Ovary (tissue), 7 donors: ENCODE measurements at regions not wholly inside any gene's neighbourhood (a gene's known extent, or its start where the extent isn't known, plus 50 kb on each side); places are given as distances from the start of the nearest gene placed in this dataset.

Experiments
- DNase-seq, 5 donors: peaks; one replicate each; pipeline ENCODE4 v3.0.0-alpha.2; 2019 to 2020
- H3K27ac ChIP-seq, 2 donors: fragments of 200-600 bp; one replicate each; pipeline versions ENCODE4 v1.5.1 to v1.8.0; 2019 to 2022
- H3K27me3 ChIP-seq: fragments of 200-600 bp; one replicate; pipeline ENCODE4 v1.8.0; 2022
- H3K36me3 ChIP-seq: fragments of 200-600 bp; sonication (generic); one replicate; pipeline ENCODE4 v1.5.1; 2019
- H3K4me1 ChIP-seq: one replicate; pipeline ENCODE4 v1.8.1; 2013; ENCODE audit warnings: mild to moderate bottlenecking, moderate library complexity; ENCODE audit not compliant: insufficient read depth
- H3K4me3 ChIP-seq: fragments of 200-600 bp; sonication (generic); one replicate; pipeline ENCODE4 v1.5.1; 2017
- H3K9me3 ChIP-seq, 2 donors: fragments of 200-600 bp in 1 of 2; sonication (generic) in 1 of 2; one replicate each; pipeline versions ENCODE4 v1.5.1 to v1.8.1; 2013 to 2019; ENCODE audit warnings: mild to moderate bottlenecking in 1 of 2, moderate library complexity in 1 of 2
- CTCF ChIP-seq, 3 donors: fragments of 450-650 bp in 2 of 3; fragments of 200-600 bp in 1 of 3; IDR thresholded peaks; one replicate each; pipeline versions ENCODE4 v1.5.1 to v1.8.0; 2016 to 2022; ENCODE audit warnings: antibody characterized with exemption in 3 of 3, mild to moderate bottlenecking in 1 of 3
- EP300 ChIP-seq: sonication (generic); formaldehyde crosslinking; IDR thresholded peaks from one replicate; pipeline ENCODE4 v1.6.1; 2017; ENCODE audit warnings: antibody characterized with exemption
- POLR2A ChIP-seq: fragments of 450-650 bp; IDR thresholded peaks from one replicate; pipeline ENCODE4 v1.6.1; 2017; ENCODE audit warnings: antibody characterized with exemption, mild to moderate bottlenecking, moderate library complexity
- WGBS, 3 donors: extraction: QIAGEN DNeasy Blood & Tissue Kit in 1 of 3; methylation state at CpG; one replicate each; pipeline versions ENCODE4 v1.1.5 to v1.1.7; 2013 to 2017; 5-methylcytosine and 5-hydroxymethylcytosine counted together
- intact Hi-C, 4 donors: fragments of 100-400 bp; cut with DNase I; formaldehyde crosslinking; loops; one replicate each; pipeline versions ENCODE4 v1.11.0 to v1.15.1; 2022 to 2023
- donor health status: DM: no; HTN: no; CAD: no; lungs with moderate emphysema.
- donor health status: DM: no; HTN: no; CAD: no.
- donor health status: Bipolar disorder and iron deficiency.
- donor health status: DM: no; HTN: no; CAD: no.
- donor health status: DM: yes; HTN: yes; CAD: no.

- no peak overlapping the region for H3K4me3 ChIP-seq
- no peaks in the 10 kb centered on the region for H3K27me3 ChIP-seq
- no peaks in the 10 kb centered on the region for H3K9me3 ChIP-seq
- no peaks in the 10 kb centered on the region for H3K4me1 ChIP-seq
- no peak overlapping the region for H3K27ac ChIP-seq
- DNase-seq = no peak
- no peaks in the 10 kb centered on the region for H3K36me3 ChIP-seq
- intact Hi-C loops = no loop called here
- TF ChIP-seq CTCF (IDR thresholded peaks at IDR 0.05) (no peak), EP300 (no peak), POLR2A (no peak)
- WGBS, 3 donors = 75 to 85% (median 78%) methylated on average over 4 of the region's 4 CpGs
Observed at GRCh38 chr2:16362611-16363010, 303.0 kb downstream of the CYRIA start.

GRCh38 chr2:16361261-16361995, 304.2 kb downstream of the CYRIA start:
- intact Hi-C loops = no loop called here
- WGBS, 3 donors = 79 to 85% (median 82%) methylated on average over 9 of the region's 9 CpGs
- no peaks in the 10 kb centered on the region for H3K27me3 ChIP-seq
- H3K36me3 ChIP-seq = no peaks in the 10 kb centered on the region
- DNase-seq = no peak
- H3K4me3 ChIP-seq = no peak overlapping the region
- no peaks in the 10 kb centered on the region for H3K9me3 ChIP-seq
- TF ChIP-seq CTCF (IDR thresholded peaks at IDR 0.05) (no peak), EP300 (no peak), POLR2A (no peak)
- no peak overlapping the region for H3K27ac ChIP-seq
- no peaks in the 10 kb centered on the region for H3K4me1 ChIP-seq

GRCh38 chr2:16359961-16360360, 305.7 kb downstream of the CYRIA start:
- no peaks in the 10 kb centered on the region for H3K9me3 ChIP-seq
- H3K4me3 ChIP-seq = no peak overlapping the region
- no peaks in the 10 kb centered on the region for H3K4me1 ChIP-seq
- H3K27ac ChIP-seq = no peak overlapping the region
- no peaks in the 10 kb centered on the region for H3K27me3 ChIP-seq
- no peaks in the 10 kb centered on the region for H3K36me3 ChIP-seq
- intact Hi-C loops = no loop called here
- WGBS, 3 donors = 86 to 93% (median 90%) methylated on average over 1 of the region's 1 CpG
- TF ChIP-seq CTCF (IDR thresholded peaks at IDR 0.05) (no peak), EP300 (no peak), POLR2A (no peak)
- DNase-seq = no peak

- Histone ChIP-seq H3K36me3 (no peaks in the 10 kb centered on the region), H3K27ac (no peak overlapping the region), H3K27me3 (no peaks in the 10 kb centered on the region), H3K4me1 (no peaks in the 10 kb centered on the region), H3K9me3 (no peaks in the 10 kb centered on the region), H3K4me3 (no peak overlapping the region)
- no peak for DNase-seq
- TF ChIP-seq EP300 = no peak
- TF ChIP-seq POLR2A = no peak
- no peak for TF ChIP-seq CTCF (IDR thresholded peaks at IDR 0.05)
- WGBS, 3 donors = 91 to 97% (median 94%) methylated on average over 1 of the region's 1 CpG
- intact Hi-C loops = no loop called here
Observed at GRCh38 chr2:16357188-16357587, 308.4 kb downstream of the CYRIA start.
